ENCODE measurements at regions not wholly inside any gene's neighbourhood (a gene's known extent, or its start where the extent isn't known, plus 50 kb on each side); places are given as distances from the start of the nearest gene placed in this dataset.

DNA sequence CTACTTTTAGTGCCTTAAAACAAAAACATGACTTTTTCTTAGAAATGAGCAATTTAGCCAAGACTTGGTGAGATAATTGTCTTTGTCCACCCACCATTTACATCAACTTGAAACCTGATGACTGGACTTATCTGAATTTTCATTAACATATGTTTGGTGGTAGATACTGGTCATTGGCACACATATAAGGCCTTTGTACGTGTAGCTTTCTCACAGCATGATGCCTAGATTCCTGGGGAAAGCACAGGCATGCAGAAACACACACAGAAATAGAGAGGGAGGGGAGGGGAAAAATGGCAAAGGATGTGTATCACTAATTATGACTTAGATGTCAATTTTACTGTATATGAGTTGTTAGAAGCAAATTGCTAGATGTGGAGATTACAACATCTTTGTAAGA, 488.4 kb downstream of the NXPH1 start:
- no peaks in the 10 kb centered on the region for H3K9me3 ChIP-seq (ENCODE audit: low read depth)
- no peak overlapping the region for H3K4me3 ChIP-seq
- no peaks in the 10 kb centered on the region for H3K27me3 ChIP-seq
- H3K4me1 ChIP-seq (ENCODE audit: low read depth), result no peaks in the 10 kb centered on the region
- H3K36me3 ChIP-seq, result no peaks in the 10 kb centered on the region
- TF ChIP-seq, protein P1, sequence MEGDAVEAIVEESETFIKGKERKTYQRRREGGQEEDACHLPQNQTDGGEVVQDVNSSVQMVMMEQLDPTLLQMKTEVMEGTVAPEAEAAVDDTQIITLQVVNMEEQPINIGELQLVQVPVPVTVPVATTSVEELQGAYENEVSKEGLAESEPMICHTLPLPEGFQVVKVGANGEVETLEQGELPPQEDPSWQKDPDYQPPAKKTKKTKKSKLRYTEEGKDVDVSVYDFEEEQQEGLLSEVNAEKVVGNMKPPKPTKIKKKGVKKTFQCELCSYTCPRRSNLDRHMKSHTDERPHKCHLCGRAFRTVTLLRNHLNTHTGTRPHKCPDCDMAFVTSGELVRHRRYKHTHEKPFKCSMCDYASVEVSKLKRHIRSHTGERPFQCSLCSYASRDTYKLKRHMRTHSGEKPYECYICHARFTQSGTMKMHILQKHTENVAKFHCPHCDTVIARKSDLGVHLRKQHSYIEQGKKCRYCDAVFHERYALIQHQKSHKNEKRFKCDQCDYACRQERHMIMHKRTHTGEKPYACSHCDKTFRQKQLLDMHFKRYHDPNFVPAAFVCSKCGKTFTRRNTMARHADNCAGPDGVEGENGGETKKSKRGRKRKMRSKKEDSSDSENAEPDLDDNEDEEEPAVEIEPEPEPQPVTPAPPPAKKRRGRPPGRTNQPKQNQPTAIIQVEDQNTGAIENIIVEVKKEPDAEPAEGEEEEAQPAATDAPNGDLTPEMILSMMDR (IDR thresholded peaks at IDR 0.05; ENCODE audit: low read depth, low read length), result no peak
- no peak overlapping the region for H3K27ac ChIP-seq
- no peak for DNase-seq (ENCODE audit: low read depth in 1 of 2, low spot score in 1 of 2)

DNA sequence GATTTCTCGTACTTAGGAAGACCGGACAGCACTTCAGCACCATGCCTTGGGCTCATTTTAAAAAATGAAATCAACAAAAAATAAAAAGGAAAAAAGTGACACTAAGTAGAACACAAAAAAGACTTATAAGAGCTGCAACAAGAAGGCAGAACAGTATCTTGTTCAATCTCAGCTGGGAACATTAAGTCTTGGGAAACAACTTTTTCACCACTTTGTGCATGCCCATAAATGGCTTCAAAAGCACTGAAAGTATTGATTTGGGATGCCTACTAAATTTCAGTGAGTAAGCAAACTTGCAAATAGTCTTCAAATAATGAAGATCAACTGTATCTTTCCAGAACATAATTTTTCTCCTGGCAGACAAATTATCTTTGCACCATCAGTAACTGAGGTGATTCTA, 489.3 kb downstream of the NXPH1 start:
- Histone ChIP-seq H3K27me3 (no peaks in the 10 kb centered on the region), H3K4me3 (no peak overlapping the region), H3K9me3 (ENCODE audit: low read depth) (no peaks in the 10 kb centered on the region), H3K4me1 (ENCODE audit: low read depth) (no peaks in the 10 kb centered on the region), H3K27ac (no peak overlapping the region), H3K36me3 (no peaks in the 10 kb centered on the region)
- TF ChIP-seq, protein P1 (IDR thresholded peaks at IDR 0.05; ENCODE audit: low read depth, low read length), result no peak
- no peak for DNase-seq (ENCODE audit: low read depth in 1 of 2, low spot score in 1 of 2)

DNA sequence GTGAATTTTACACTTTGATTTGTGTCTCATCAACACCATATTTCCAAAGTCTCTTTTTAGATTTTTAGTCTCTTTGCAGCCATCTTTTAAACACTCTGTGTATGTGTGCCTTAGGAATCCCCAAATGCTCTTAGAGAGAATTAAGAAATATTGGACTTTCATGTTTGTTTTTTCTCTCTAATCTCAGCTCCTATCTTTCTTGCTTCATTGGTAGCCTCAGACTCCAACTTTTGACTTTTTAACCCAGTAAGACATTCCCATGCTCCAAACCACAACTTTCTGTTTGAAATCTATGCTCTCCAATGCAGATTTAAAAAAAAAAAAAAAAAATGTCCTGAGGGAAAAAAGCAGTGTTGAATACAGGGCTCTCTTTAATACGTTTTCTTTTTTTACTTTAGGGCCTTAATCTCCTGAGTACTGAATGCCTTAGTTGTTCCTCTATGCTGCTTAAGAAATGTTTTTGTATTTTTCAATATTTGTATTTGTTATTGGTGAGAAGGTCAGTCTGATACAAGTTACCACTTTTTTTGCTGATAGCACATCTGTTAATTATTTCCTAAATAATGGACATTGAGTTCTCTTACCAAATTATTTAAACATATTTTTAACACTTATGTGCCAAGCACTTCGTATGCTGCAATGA, 489.9 kb downstream of the NXPH1 start:
- Histone ChIP-seq H3K27ac (no peak overlapping the region), H3K36me3 (no peaks in the 10 kb centered on the region), H3K4me3 (no peak overlapping the region), H3K4me1 (ENCODE audit: low read depth) (no peaks in the 10 kb centered on the region), H3K9me3 (ENCODE audit: low read depth) (no peaks in the 10 kb centered on the region), H3K27me3 (no peaks in the 10 kb centered on the region)
- no peak for DNase-seq (ENCODE audit: low read depth in 1 of 2, low spot score in 1 of 2)
- TF ChIP-seq, protein P1 (IDR thresholded peaks at IDR 0.05; ENCODE audit: low read depth, low read length), result no peak

DNA sequence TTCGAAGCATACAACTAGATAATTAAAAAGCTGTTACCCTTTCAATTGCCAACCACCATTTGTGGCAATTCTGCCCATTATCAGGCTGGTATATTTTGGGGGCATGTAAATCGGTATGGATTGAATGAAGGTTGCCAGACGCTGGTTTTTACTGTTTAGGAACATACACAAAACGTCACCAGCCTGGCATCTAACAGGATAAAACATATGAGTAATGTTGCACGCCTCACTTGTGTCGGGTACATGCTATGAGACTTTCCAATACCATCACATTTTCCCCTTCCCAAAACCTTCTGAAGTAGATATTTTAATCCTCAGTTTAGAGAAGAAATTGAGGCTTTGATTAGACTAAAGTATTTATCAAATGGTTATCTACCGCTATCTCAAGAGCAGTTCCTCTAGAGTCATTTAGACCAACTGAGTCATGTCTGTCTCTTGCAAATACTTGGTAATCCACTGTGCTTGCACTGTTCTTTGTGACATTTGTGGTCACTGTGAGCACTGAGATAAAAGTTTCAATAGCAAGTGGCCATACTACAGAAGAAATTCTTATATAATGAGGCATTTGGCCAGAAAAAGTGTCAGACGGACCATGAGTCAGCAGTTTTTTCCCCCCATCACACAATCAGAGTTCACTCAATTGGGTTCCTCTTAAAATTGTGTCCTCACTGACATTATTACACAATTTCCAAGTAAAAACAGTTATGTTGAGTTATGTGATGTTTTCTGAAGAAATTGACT, 498.7 kb downstream of the NXPH1 start:
- peak in 1 of 2 donors; percentile 12 for DNase-seq (ENCODE audit: low read depth in 1 of 2, low spot score in 1 of 2)
- no peaks in the 10 kb centered on the region for H3K36me3 ChIP-seq
- no peaks in the 10 kb centered on the region for H3K27me3 ChIP-seq
- H3K27ac ChIP-seq, result no peak overlapping the region
- H3K4me3 ChIP-seq, result no peak overlapping the region
- TF ChIP-seq, protein P1 (IDR thresholded peaks at IDR 0.05; ENCODE audit: low read depth, low read length), result no peak
- H3K4me1 ChIP-seq (ENCODE audit: low read depth), result no peaks in the 10 kb centered on the region
- no peaks in the 10 kb centered on the region for H3K9me3 ChIP-seq (ENCODE audit: low read depth)

DNA sequence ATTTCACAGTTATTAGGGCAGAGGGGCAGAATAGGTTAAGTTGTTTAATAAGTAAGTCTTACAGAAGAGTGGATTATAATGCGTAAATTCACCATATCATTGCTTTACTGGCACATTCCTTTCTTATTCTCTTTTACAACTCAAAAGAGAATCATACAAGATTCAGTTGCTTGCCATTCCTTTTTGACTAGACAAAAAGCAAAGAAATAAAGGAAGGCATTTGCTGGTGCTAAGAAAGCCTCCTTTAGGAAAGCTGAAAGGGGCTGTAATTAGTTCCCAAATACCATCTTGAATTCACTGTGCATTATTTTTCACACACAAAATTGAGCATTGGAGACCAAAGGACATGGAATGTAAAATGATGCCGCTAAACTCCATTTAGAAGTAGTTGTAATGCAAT, 499.3 kb downstream of the NXPH1 start:
- H3K27me3 ChIP-seq, result no peaks in the 10 kb centered on the region
- TF ChIP-seq, protein P1 (IDR thresholded peaks at IDR 0.05; ENCODE audit: low read depth, low read length), result no peak
- no peak overlapping the region for H3K4me3 ChIP-seq
- no peaks in the 10 kb centered on the region for H3K36me3 ChIP-seq
- H3K27ac ChIP-seq, result no peak overlapping the region
- no peaks in the 10 kb centered on the region for H3K4me1 ChIP-seq (ENCODE audit: low read depth)
- no peak for DNase-seq (ENCODE audit: low read depth in 1 of 2, low spot score in 1 of 2)
- no peaks in the 10 kb centered on the region for H3K9me3 ChIP-seq (ENCODE audit: low read depth)

All from cardiac muscle cell (in vitro differentiated cells and primary cell).